HepG2 (cell line): ENCODE measurements at regions not wholly inside any gene's neighbourhood (a gene's known extent, or its start where the extent isn't known, plus 50 kb on each side); places are given as distances from the start of the nearest gene placed in this dataset.

Source experiments
- ATAC-seq: fragments of 200-7000 bp; cut with Tn5 transposase; 3 replicates; pipeline ENCODE4 v1.9.1; 2020; ENCODE audit warnings: mild to moderate bottlenecking, moderate library complexity
- BruUV-seq: library from RNA; stranded (reverse); fragments of 400-500 nt; replicated peaks from 2 replicates; lab custom pipeline; 2021; lab: Mats Ljungman, UMichigan
- CTCF ChIA-PET: fragments of 300-600 bp; formaldehyde crosslinking; extraction: SDS; loops from one replicate; lab custom pipeline; 2021; ENCODE audit warnings: low total read pairs, inconsistent platforms, low intra/inter-chr PET ratio; lab: Yijun Ruan, JAX
- POLR2A ChIA-PET: fragments of 350-600 bp; sonication (Branson Sonifier 250); formaldehyde crosslinking; loops from one replicate; lab custom pipeline; 2020; ENCODE audit warnings: antibody characterized with exemption, inconsistent platforms; lab: Yijun Ruan, JAX
- DNase-seq: peaks from one replicate; pipeline ENCODE4 v3.0.0-alpha.2; 2015; ENCODE audit warnings: low spot score
- FAIRE-seq: peaks from 3 replicates; lab custom pipeline; 2011; peaks lifted over from hg19 to GRCh38; lab: Jason Lieb, UNC
- H2AFZ ChIP-seq: one replicate; pipeline ENCODE4 v1.6.1; 2011; ENCODE audit warnings: low read length, inconsistent platforms
- H3K27ac ChIP-seq: fragments of 300-600 bp; 3 replicates; pipeline ENCODE4 v1.8.0; 2011; ENCODE audit warnings: mixed run types, mild to moderate bottlenecking, mixed read lengths, low read length, inconsistent platforms; ENCODE audit not compliant: insufficient read depth; ENCODE audit errors: extremely low read length
- H3K27me3 ChIP-seq, 2 experiments: fragments of 200-600 bp in 1 of 2; 2 replicates in 1 of 2; 3 replicates in 1 of 2; pipeline versions ENCODE4 v1.6.0 to v1.8.0; 2011; ENCODE audit warnings: low read length in 2 of 2, mild to moderate bottlenecking in 2 of 2, moderate library complexity in 2 of 2, inconsistent platforms in 1 of 2; ENCODE audit not compliant: insufficient read depth in 2 of 2, control insufficient read depth in 1 of 2
- H3K36me3 ChIP-seq, 2 experiments: fragments of 200-600 bp in 1 of 2; replicated peaks in 1 of 2; 2 replicates in 1 of 2; 3 replicates in 1 of 2; pipeline versions ENCODE4 v1.5.1 to v1.8.0; 2011; ENCODE audit warnings: low read length in 2 of 2, inconsistent platforms in 1 of 2; ENCODE audit not compliant: insufficient read depth in 2 of 2, control insufficient read depth in 1 of 2
- H3K4me1 ChIP-seq: 2 replicates; pipeline ENCODE4 v1.5.1; 2012; ENCODE audit warnings: low read length, inconsistent platforms; ENCODE audit not compliant: insufficient read depth
- H3K4me2 ChIP-seq: 2 replicates; pipeline ENCODE4 v1.6.0; 2011; ENCODE audit warnings: low read depth, low read length, inconsistent platforms
- H3K4me3 ChIP-seq, 3 experiments: fragments of 200-600 bp in 1 of 3; sonication (generic), shearing (Covaris generic) in 1 of 3; replicated peaks in 1 of 3; 2 replicates each; pipeline ENCODE4 v1.5.1; 2011 to 2016; ENCODE audit warnings: low read length in 3 of 3, inconsistent platforms in 2 of 3, low read depth in 2 of 3, mild to moderate bottlenecking in 2 of 3, control low read depth in 1 of 3, mixed read lengths in 1 of 3; ENCODE audit not compliant: insufficient read depth in 1 of 3
- H3K79me2 ChIP-seq: one replicate; pipeline ENCODE4 v1.6.1; 2011; ENCODE audit warnings: low read length, inconsistent platforms; ENCODE audit not compliant: insufficient read depth
- H3K9ac ChIP-seq: 2 replicates; pipeline ENCODE4 v1.6.0; 2011; ENCODE audit warnings: mild to moderate bottlenecking, low read depth, low read length, inconsistent platforms; ENCODE audit not compliant: insufficient read depth
- H3K9me3 ChIP-seq: 2 replicates; pipeline ENCODE4 v1.5.1; 2012; ENCODE audit warnings: mild to moderate bottlenecking, low read length
- H4K20me1 ChIP-seq: 2 replicates; pipeline ENCODE4 v1.6.0; 2011; ENCODE audit warnings: inconsistent platforms, mild to moderate bottlenecking, low read length, moderate library complexity; ENCODE audit not compliant: insufficient read depth
- CEBPB ChIP-seq: IDR thresholded peaks from 2 replicates; pipeline ENCODE4 v1.6.1; 2011; ENCODE audit warnings: low read depth, low read length, improper control_type of control experiment, borderline replicate concordance
- PHB2 ChIP-seq: fragments of 450-650 bp; IDR thresholded peaks from 2 replicates; pipeline ENCODE4 v1.6.1; 2018; ENCODE audit not compliant: partially characterized antibody
- SMARCE1 ChIP-seq: fragments of 450-650 bp; IDR thresholded peaks from 2 replicates; pipeline ENCODE4 v1.6.1; 2017; ENCODE audit warnings: borderline replicate concordance
- TOE1 ChIP-seq: sonication (generic); formaldehyde crosslinking; IDR thresholded peaks from 2 replicates; pipeline ENCODE4 v1.4.0; 2020; ENCODE audit warnings: mild to moderate bottlenecking, missing genetic modification reagents
- ZFAT ChIP-seq: sonication (generic); formaldehyde crosslinking; conservative IDR thresholded peaks from 2 replicates; pipeline ENCODE4 v1.8.1; 2023; ENCODE audit warnings: missing genetic modification reagents, inconsistent platforms
- ZKSCAN8 ChIP-seq: IDR thresholded peaks from 2 replicates; pipeline ENCODE4 v1.6.1; 2016; ENCODE audit warnings: borderline replicate concordance, missing genetic modification reagents, missing compliant biosample characterization
- ZNF180 ChIP-seq: sonication (generic); formaldehyde crosslinking; IDR thresholded peaks from 2 replicates; pipeline ENCODE4 v1.4.0; 2020; ENCODE audit warnings: low read depth, missing genetic modification reagents, borderline replicate concordance
- ZNF629 ChIP-seq: sonication (generic); formaldehyde crosslinking; conservative IDR thresholded peaks from 2 replicates; pipeline ENCODE4 v1.5.0; 2020; ENCODE audit warnings: missing genetic modification reagents
- ZNF646 ChIP-seq: sonication (generic); formaldehyde crosslinking; IDR thresholded peaks from 2 replicates; pipeline ENCODE4 v1.9.0; 2021; ENCODE audit warnings: mild to moderate bottlenecking, missing genetic modification reagents
- WGBS: methylation state at CpG from one replicate; pipeline ENCODE4 v1.1.6; 2017; ENCODE audit warnings: low lambda C conversion rate; 5-methylcytosine and 5-hydroxymethylcytosine counted together
- in situ Hi-C: cut with HindIII; loops from 2 replicates; pipeline ENCODE4 v1.10.0; 2017; ENCODE audit warnings: low pct_unique_long_range_greater_than_20kb; ENCODE audit not compliant: extremely low pct_ligation_motif_present
- intact Hi-C: fragments of 100-400 bp; cut with micrococcal nuclease; formaldehyde crosslinking; loops from one replicate; pipeline ENCODE4 v1.10.0; 2022; ENCODE audit not compliant: unreplicated experiment

GRCh38 chr15:69824877-69825406 is 272.8 kb downstream of the TLE3 start:
- no peak overlapping the region for H2AFZ ChIP-seq
- BruUV-seq = no TSS peak
- H3K36me3 ChIP-seq = no peaks in the 10 kb centered on the region
- no peak overlapping the region for H3K9ac ChIP-seq
- H4K20me1 ChIP-seq = 0 out of 2 replicates have a peak, but pooled peaks cover 2% of the 10 kb centered on the region
- no peak overlapping the region for H3K4me2 ChIP-seq
- 25% methylated on average over 2 of the region's 2 CpGs for WGBS
- FAIRE-seq = no peak
- no peak overlapping the region for H3K4me3 ChIP-seq
- in situ Hi-C loops (no loop called here), intact Hi-C loops (no loop called here)
- peaks cover 2 to 19% of the 10 kb centered on the region in 2 experiments; a peak in 2 of 5 replicates for H3K27me3 ChIP-seq
- no peak overlapping the region for H3K27ac ChIP-seq
- no peak for TF ChIP-seq ZNF180 (CRISPR knock-in tag)
- no peak for TF ChIP-seq ZFAT (CRISPR knock-in tag)
- TF ChIP-seq SMARCE1 = no peak
- no peak for TF ChIP-seq TOE1 (CRISPR knock-in tag)
- no peak for TF ChIP-seq ZNF646 (CRISPR knock-in tag)
- TF ChIP-seq PHB2 = no peak
- peak; percentile 31; the same call in 1 of the 2 replicates for TF ChIP-seq ZNF629 (CRISPR knock-in tag)
- TF ChIP-seq ZKSCAN8 (CRISPR knock-in tag) = no peak
- TF ChIP-seq CEBPB = peak; percentile 77
- H3K79me2 ChIP-seq = no peaks in the 10 kb centered on the region
- no peaks in the 10 kb centered on the region for H3K9me3 ChIP-seq
- ATAC-seq = no peak
- CTCF ChIA-PET = no interaction called here
- H3K4me1 ChIP-seq = no peaks in the 10 kb centered on the region
- DNase-seq = no peak
- POLR2A ChIA-PET = no interaction called here
